ENCODE measurements at regions not wholly inside any gene's neighbourhood (a gene's known extent, or its start where the extent isn't known, plus 50 kb on each side); places are given as distances from the start of the nearest gene placed in this dataset.
"Not testable (repeated sequence)": the region's sequence is repeated elsewhere in the genome, so short reads cannot be mapped to it uniquely, and the experiment has no call there.

- no peak for TF ChIP-seq MYC (IDR thresholded peaks at IDR 0.05; ENCODE audit: low read depth, low read length)
- no peak for TF ChIP-seq CTCF (IDR thresholded peaks at IDR 0.05; ENCODE audit: low read depth, low read length)
- TF ChIP-seq POLR2A (IDR thresholded peaks at IDR 0.05; ENCODE audit: extremely low read depth, insufficient read length), result no peak
- TF ChIP-seq MAX (IDR thresholded peaks at IDR 0.05; ENCODE audit: low read depth, low read length), result no peak
- DNase-seq (ENCODE audit: low read depth), result no peak
- H3K4me3 ChIP-seq (ENCODE audit: low read depth, low read length), result no peak overlapping the region
Measured at GRCh38 chr5:57429513-57430120, 53.0 kb downstream of the ACTBL2 start.

- not testable (repeated sequence) for DNase-seq (ENCODE audit: low read depth); H3K4me3 ChIP-seq (ENCODE audit: low read depth, low read length)
Measured at GRCh38 chr5:57429021-57429420, 53.6 kb downstream of the ACTBL2 start.

- no peak overlapping the region for H3K4me3 ChIP-seq (ENCODE audit: low read depth, low read length)
- DNase-seq (ENCODE audit: low read depth), result no peak
- TF ChIP-seq MYC (IDR thresholded peaks at IDR 0.05; ENCODE audit: low read depth, low read length) (no peak), MAX (IDR thresholded peaks at IDR 0.05; ENCODE audit: low read depth, low read length) (no peak), POLR2A (IDR thresholded peaks at IDR 0.05; ENCODE audit: extremely low read depth, insufficient read length) (no peak), CTCF (IDR thresholded peaks at IDR 0.05; ENCODE audit: low read depth, low read length) (no peak)
Measured at GRCh38 chr5:57422993-57423392, 59.6 kb downstream of the ACTBL2 start.

GRCh38 chr5:57422341-57422740 is 60.3 kb downstream of the ACTBL2 start:
- no peak for DNase-seq (ENCODE audit: low read depth)
- no peak overlapping the region for H3K4me3 ChIP-seq (ENCODE audit: low read depth, low read length)
- TF ChIP-seq CTCF (IDR thresholded peaks at IDR 0.05; ENCODE audit: low read depth, low read length) (no peak), MAX (IDR thresholded peaks at IDR 0.05; ENCODE audit: low read depth, low read length) (no peak), MYC (IDR thresholded peaks at IDR 0.05; ENCODE audit: low read depth, low read length) (no peak), POLR2A (IDR thresholded peaks at IDR 0.05; ENCODE audit: extremely low read depth, insufficient read length) (no peak)

- H3K4me3 ChIP-seq (ENCODE audit: low read depth, low read length), result no peak overlapping the region
- TF ChIP-seq MYC (IDR thresholded peaks at IDR 0.05; ENCODE audit: low read depth, low read length) (no peak), POLR2A (IDR thresholded peaks at IDR 0.05; ENCODE audit: extremely low read depth, insufficient read length) (no peak)
- no peak for DNase-seq (ENCODE audit: low read depth)
Measured at GRCh38 chr5:57420801-57421200, 61.8 kb downstream of the ACTBL2 start.

GRCh38 chr5:57417971-57418370 is 64.6 kb downstream of the ACTBL2 start:
- DNase-seq (ENCODE audit: low read depth), result no peak
- TF ChIP-seq CTCF (IDR thresholded peaks at IDR 0.05; ENCODE audit: low read depth, low read length) (no peak), MAX (IDR thresholded peaks at IDR 0.05; ENCODE audit: low read depth, low read length) (no peak), POLR2A (IDR thresholded peaks at IDR 0.05; ENCODE audit: extremely low read depth, insufficient read length) (no peak), MYC (IDR thresholded peaks at IDR 0.05; ENCODE audit: low read depth, low read length) (no peak)
- no peak overlapping the region for H3K4me3 ChIP-seq (ENCODE audit: low read depth, low read length)

- no peak for TF ChIP-seq MAX (IDR thresholded peaks at IDR 0.05; ENCODE audit: low read depth, low read length)
- no peak for TF ChIP-seq CTCF (IDR thresholded peaks at IDR 0.05; ENCODE audit: low read depth, low read length)
- TF ChIP-seq MYC (IDR thresholded peaks at IDR 0.05; ENCODE audit: low read depth, low read length), result no peak
- TF ChIP-seq POLR2A (IDR thresholded peaks at IDR 0.05; ENCODE audit: extremely low read depth, insufficient read length), result no peak
- H3K4me3 ChIP-seq (ENCODE audit: low read depth, low read length), result no peak overlapping the region
- DNase-seq (ENCODE audit: low read depth), result no peak
Measured at GRCh38 chr5:57417320-57417719, 65.3 kb downstream of the ACTBL2 start.

Data from NB4 (cell line).